GM18511 (cell line): ENCODE measurements at regions not wholly inside any gene's neighbourhood (a gene's known extent, or its start where the extent isn't known, plus 50 kb on each side); places are given as distances from the start of the nearest gene placed in this dataset.

Experiments
- ATAC-seq: cut with Tn5 transposase; IDR thresholded peaks from one replicate; pipeline ENCODE4 v1.9.1; 2021; ENCODE audit warnings: mild to moderate bottlenecking, moderate library complexity; ENCODE audit not compliant: unreplicated experiment

DNA sequence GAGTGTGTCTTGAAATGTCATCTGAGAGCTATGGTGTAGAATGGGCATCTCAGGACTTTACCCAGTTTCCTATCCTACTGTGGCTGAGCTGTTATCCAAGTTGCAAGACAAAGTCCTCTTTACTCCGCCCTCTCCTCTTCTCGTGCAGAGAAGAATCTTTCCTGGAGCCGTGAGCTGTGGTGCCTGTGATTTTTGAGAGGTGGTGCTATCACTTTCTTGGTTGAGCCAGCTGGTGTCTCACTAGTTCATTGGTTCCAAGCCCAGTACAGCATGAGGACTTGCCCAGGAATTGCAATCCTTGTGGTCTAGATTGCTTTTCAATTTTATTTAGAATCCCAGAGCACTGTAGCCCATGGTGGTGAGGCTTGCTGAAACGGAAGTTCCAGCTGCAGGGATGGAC, 2300.3 kb downstream of the MAT2B start:
- no peak for ATAC-seq

DNA sequence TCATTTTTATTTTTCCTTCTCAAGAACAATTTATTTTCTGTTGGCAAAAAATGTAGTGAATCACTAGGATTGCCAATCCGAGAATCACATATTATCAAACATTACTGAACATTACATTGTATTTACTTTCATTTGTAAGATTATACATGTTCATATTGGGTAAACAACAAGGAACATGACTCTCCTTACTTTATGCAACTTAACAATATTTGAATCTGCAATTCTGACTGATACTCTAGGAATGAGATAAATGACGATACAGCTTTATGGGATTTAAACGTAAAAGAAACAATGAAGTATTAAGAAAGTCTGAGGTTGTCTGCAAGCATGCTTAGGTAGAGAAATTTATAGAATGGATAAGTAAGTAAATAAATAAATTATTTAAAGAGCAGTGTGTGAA, 2302.9 kb downstream of the MAT2B start:
- no peak for ATAC-seq

DNA sequence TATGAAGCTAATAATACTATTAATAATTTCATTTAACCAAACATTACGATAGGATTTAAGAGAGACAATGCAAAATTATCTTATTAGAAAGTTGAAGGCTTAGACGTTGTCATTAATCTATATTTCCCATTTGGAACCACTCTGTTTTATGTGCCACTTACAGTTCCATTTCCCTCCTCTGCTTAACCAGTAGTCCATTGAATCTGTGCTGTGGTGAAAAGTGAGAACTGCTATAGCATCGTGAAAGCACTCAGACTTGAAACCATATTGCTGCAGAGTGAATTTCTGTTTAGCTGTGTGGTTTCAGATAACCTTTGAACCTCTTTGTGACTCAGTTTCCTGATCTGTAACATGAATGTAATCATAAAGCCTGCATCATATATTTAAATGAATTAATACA, 2304.5 kb downstream of the MAT2B start:
- ATAC-seq: no peak

DNA sequence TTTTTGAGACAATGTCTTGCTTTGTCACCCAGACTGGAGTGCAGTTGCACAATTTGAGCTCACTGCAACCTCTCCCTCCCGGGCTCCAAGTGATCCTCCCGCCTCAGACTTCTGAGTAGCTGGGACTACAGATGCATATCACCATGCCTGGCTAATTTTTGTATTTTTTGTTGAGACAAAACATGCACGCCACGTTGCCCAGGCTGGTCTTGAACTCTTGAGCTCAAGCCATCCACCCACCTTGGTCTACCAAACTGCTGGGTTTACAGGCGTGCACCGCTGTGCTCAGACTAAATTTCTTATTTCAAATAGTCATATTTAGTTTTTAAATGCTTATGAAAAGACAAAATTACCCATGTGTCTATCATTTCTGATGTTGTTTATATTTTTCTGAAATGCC, 2324.1 kb downstream of the MAT2B start:
- ATAC-seq: no peak

DNA sequence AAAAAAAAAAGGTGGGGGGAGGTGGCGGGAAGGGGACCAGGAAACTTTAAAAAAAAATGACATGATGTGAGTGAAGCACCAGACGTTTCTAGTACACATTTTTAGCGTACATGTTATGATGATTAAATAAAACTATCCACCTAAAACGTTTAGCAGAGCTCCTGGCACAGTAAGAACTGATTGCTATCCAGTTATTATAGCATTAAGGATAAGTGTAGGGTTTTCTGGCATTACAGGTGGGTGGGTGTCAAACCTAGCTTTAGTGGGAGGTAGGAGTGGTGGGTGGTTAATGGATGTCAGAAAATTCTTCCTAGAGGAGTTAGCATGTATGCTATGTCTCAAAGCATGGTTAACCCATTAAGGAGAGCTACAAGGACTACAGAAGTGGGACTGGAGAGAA, 2329.5 kb downstream of the MAT2B start:
- ATAC-seq: no peak

DNA sequence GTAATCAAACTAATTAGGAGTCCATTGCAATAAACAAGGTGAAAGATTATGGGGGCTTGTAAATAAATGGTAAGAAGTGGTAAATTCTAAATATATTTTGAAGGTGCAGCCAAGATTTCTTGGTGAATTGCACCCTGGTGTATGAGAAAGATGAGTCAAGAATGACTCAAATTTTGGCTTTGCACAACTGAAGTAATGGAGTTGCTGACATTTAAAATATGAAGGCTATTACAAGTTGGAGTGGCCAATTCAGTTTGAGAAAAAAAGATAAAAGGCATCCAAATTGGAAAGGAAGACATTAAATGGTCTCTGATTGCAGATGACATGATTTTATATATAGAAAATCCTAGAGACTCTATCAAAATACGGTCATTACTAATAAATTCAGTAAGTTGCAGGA, 2330.6 kb downstream of the MAT2B start:
- ATAC-seq: no peak

DNA sequence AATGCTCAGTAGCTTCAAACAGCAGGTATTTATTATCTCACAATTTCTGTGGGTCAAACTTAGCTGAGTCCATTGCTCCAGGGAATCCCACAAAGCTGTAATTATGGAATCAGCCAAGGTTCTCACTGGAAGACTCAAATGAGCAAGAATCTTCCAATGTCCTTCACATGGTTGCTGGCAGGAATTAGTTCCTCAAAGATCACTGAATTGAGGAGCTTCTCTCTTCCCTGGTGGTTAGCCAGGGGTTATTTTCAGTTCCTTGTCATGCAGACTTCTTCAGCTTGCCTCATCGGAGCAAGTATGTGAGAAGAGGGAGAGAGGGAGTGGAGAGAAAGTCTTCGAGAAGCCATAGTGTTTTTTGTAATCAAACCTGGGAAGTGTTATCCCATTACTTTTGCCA, 2331.9 kb downstream of the MAT2B start:
- no peak for ATAC-seq

DNA sequence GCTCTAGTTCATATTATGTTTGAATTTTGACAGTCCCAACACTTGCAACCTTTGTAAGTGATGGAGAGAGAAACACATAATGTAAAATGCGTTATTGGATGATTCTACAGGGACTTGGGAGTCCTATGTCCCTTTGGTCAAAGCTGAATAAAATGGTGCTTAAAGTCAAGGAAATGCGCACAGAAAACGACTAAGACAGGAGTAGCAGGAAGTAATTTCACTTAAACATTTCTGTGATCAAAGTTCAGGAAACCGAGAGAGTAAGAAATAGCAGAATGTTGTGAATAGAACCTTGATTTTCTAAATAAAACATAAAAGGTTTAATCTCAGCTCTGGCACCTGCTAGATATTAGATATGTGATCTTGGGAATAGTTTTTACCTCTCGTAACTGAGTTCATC, 2339.2 kb downstream of the MAT2B start:
- no peak for ATAC-seq

DNA sequence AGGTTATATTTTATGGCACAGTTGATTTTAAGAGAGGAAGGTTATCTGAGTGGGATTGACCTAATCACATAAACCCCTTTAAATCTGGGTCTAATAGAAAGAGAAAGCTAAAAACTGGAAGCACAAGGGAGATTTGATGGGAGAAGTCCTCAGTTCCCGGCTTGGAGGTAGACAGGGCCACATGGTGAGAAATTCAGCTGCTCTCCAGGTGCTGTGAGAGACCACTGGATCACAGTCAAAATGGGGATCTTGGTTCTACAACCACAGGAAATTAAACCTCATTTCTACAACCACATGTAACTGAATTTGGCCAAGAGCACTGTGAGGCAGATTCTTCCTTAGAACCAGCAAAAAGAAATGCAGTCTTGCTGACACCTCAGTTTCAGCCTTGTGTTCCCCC, 2352.7 kb downstream of the MAT2B start:
- ATAC-seq: no peak

DNA sequence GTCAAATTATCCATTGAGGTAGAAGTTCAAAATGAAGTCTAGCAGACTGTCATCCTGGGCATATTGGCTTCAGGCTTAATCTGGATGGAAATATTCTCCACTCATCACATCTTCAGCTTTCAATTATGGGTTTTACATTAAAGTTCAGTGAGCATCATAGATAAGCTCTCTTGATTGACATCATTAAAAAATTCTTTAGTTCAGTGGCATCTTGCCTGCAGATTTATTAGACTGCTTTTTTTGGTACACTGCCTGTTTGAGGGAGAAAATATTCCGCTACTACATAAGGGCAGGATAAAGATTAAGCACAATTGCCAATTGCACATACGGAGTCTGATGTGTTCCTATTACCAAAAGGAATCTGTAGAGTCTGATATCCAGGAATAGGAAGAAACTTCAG, 2353.8 kb downstream of the MAT2B start:
- no peak for ATAC-seq

DNA sequence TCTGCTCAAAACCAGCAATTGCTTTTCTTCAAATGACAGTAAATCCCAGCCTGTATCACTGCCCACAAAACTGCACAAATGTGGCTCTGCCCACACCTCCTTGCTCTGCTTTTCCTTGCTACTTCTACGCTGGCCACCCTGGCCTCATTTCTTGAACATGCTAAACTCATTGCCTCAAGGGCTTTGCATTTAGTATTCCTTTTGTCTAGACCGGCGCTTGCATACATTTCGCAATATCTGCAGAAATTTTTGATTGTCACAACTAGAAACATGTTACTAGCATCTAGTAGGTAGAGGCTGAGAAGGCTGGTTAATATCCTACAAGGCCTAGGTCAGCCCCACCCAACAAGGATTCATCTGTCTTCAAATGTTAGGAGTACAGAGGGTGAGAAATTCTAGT, 2357.8 kb downstream of the MAT2B start:
- no peak for ATAC-seq

DNA sequence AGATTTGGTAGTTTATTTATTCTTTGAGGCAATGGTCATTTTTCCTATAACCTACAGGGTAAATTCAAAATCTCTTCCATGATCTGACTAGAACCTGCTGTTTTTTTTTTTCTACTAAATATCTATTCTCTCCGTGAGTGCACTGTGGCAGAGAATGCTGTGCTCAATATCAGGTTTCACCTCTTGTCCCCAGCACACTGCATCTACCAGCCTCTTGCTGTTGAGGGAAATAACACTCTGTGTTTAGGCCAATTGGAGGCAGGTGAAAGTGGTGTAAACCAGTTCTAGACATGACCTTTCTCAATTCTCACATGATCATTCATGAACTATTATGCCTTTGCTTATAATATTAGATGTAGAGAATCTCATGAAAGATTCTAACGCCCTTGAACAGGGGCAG, 2365.9 kb downstream of the MAT2B start:
- ATAC-seq: no peak

DNA sequence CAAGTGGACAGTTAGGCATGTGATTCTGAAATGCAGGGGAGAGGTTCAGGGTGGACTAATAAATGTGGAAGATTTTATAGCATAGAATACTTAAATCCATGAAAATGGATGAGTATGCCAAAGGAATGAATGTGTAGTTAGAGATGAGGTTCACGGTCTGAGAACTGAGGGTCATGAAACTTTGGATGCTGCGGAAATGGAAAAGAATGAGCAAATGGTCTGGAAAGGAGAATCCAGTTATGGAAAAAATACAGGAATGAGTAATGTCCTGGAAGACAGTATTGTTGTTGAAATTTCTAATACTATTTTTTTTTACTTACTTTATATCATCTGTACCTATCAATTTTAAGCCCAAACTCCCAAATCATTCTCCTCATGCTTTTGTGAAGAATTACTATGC, 2369.4 kb downstream of the MAT2B start:
- no peak for ATAC-seq

DNA sequence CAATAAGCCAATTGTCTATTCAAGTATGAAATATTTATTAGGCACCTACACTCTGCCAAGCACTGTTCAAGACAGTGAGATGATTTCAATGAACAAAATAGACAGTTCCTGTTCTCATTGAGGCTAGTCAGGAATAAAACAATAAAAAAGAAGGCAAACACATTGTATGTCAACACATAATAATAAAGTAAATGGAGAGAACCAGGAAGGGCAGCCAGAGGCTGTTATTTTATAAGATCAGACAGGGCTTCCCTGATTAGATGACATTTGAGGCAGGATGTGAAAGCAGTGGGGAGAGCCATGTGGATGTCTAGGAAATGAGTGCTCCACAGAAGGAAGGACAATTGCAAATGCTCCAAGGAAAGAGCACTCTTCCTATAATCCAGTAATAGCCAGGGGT, 2371.1 kb downstream of the MAT2B start:
- no peak for ATAC-seq

DNA sequence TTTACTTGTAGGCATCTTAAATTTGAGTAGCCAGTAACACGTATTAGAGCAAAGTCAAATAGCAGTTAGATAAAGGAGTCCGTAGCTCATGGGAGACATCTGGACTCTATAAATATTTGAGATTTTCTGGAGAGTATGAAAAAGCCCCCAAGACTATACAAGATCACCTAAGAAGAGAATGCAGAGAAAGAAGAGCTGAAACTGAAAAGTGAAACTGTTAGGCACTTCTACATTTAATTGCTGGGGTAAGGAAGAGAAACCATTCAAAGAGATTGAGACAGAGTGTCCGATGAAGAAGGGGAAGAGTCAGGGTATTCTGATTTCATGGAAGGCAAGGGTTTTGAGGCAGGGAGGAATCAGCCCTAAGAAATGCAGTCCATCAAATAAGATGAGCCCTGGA, 2372.1 kb downstream of the MAT2B start:
- no peak for ATAC-seq

DNA sequence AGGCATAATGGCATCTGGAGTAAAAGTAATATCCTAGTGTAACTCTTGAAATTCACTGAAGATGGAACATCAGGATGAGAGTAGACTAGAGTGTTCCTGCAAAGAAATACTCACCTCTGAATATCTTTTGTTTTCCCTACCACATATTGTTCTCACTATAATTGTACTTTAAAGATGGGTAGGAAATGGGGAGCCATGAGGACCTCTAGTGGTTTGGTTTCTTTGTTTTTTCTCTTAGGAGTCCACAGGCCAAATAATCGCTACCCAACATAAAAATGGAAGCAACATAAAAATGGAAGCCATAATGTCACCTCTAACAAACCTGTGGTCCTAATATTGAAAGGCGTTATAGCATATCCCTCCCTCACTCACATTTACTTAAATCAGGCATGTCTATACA, 2375.8 kb downstream of the MAT2B start:
- ATAC-seq: no peak

DNA sequence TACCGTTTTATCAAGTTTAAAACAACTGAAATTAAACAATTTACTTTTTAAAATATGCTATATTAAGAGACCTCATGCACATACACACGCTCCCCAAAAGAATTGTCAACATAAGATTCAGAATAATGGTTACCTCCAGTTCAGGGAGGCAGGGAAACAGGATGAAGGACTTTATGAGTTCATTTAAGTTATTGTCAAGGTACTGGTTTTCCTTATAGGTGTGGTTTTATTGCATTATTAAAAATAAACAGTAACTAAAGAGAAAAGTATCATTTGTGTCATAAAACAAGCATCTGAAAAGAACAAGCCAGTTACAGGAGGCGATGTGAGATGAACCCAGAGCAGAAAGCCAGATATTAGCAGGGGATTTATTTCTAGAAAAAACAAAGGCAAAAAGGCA, 2376.7 kb downstream of the MAT2B start:
- no peak for ATAC-seq

DNA sequence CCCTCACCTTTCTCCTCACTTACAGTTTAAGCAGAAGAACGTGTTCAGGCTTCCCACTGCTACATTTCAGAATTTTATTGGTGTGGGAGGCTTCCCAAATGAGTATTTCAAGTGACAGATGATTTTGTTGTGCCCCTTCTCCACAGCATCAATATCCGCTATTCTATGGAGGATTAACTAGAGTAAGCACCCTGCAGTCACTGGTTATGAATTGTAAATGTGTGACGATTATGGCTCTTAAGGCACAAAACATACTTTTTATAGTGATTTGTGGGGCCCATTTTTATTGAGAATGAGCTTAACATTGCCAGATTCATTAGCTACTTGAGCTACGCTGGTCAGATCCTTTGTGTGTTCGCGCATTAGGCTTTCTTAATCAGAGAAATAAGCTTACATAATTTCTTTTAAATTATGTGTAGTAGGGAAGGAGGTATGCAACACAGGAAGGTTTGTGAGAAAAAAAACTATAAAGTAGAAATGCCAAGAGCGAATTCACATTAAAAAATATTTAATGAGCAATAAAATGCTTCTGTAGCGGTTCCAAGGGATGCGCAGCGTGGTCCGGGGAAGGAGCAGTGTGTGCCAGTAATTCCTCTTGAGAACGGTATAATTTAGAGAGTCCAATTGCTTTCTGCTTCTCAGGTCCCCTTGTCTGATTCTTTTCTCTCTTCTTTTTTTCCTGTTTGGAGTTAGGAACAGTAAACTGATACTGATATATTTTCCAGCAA, 2380.4 kb downstream of the MAT2B start:
- no peak for ATAC-seq

DNA sequence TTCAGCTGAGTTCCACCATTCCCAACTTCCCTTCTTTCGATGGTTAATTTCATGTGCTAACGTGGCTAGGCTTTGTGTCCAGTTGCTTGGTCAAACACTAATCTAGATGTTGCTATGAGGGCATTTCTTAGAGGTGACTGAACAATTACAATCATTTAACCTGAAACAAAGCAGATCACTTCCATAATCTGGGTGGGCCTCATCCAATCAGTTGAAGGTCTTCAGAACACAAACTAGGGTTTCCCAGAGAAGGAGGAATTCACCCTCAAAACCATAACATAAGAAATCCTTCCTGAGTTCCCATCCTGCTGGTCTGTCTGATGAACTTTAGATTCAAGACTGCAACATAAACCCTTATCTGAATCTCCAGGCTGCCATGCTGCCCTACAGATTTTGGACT, 2381.7 kb downstream of the MAT2B start:
- ATAC-seq: no peak

DNA sequence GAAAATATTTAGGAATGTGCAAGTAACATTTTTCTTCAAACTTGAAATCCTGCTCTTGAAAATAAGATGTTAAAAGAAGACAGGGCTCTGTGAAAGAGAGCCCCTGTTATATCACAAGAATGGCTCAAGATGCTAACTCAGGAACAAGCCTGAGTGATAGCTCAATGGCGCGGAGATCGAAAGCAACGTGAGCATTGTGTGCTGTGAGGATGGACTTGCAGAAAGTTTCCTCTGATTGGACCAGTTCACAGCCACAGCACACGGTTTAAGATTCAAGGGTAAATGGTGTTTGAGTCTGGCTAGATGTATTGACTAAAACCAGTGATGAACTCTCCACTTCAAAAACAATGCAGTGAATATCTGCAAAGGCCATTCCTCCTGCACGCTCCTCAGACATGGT, 2387.0 kb downstream of the MAT2B start:
- no peak for ATAC-seq

DNA sequence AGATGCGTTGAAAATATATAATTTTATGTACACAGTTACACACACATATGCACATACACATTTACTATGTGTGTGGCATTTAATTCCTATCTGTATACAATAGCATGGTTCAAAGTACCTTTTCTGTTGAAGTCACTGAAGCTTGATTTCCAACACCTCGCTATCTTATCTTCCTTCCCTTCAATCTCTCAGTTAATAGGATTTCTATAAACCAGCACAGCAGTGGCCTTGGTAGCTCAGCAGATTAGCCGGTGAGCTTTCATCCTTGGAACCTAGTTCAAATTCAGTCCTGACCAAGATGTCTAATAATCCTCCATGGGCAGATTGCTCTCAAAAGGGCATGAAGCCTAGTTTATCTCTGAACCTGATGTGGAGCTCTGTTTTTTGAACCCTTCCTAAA, 2389.5 kb downstream of the MAT2B start:
- no peak for ATAC-seq

DNA sequence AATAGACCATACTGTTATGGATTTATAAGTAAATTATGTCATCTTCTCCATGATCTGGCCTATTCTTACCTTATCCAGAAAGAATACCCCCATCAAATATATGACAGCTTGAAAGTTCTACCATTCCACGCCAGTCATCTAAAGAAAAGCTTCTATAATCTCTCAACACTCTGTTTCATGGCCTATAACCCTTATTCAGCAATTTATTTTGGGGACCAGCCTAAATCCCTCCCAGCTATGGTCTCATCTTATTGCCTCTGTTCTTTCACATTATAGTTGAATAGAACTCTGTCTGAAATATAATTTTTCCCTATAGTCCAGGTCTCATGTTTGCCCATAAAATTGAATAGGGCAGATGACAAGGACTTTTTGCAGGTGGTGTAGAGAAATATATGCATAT, 2387.6 kb upstream of the WWC1 start:
- no peak for ATAC-seq

DNA sequence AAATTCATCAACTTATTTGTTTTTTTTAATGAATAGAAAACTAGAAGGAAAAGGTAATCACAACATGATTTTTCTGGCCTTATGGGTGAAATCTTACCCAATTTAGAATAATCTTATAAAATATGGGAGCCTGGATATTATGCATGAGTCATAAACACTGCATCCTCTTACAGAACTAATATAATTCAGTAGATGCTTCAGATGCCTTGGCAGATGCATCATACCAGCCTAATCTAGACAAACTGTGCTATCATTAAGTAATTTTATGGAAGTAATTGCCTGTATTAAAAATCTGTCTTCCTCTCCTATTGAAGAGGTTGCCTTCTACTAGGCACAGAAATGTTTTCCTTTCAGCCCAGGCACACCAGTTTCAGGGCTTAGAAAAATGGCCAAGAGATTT, 2384.6 kb upstream of the WWC1 start:
- no peak for ATAC-seq

DNA sequence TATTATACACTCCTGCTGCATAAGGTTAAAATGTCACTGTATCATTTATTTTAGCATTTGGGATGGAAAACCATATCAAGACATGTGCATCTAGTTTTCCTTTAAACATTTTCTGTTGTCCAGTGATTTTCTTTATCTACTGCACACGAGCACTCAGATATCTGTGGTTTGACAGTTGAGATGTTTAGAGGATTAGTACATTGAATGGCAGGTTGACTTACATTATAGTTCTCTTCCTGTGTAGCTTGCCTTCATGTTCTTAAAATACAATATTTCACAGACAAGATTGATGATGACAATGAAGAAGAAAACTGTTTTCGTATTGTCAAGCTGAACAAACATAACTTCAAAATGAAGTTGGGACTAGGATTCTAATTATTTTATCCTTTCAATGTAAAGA, 2378.4 kb upstream of the WWC1 start:
- ATAC-seq: no peak
